HG03280 (cell line): ENCODE measurements at regions not wholly inside any gene's neighbourhood (a gene's known extent, or its start where the extent isn't known, plus 50 kb on each side); places are given as distances from the start of the nearest gene placed in this dataset.
"Not testable (repeated sequence)": the region's sequence is repeated elsewhere in the genome, so short reads cannot be mapped to it uniquely, and the experiment has no call there.

Experiments
- ATAC-seq: cut with Tn5 transposase; IDR thresholded peaks from one replicate; pipeline ENCODE4 v1.9.1; 2021; ENCODE audit warnings: mild to moderate bottlenecking, moderate library complexity; ENCODE audit not compliant: unreplicated experiment

- ATAC-seq, result no peak
Measured at GRCh38 chr2:136334967-136335366, 217.0 kb upstream of the CXCR4 start.

- ATAC-seq, result no peak
Measured at GRCh38 chr2:136332436-136333095, 214.6 kb upstream of the CXCR4 start.

- no peak for ATAC-seq
Measured at GRCh38 chr2:136331226-136331625, 213.3 kb upstream of the CXCR4 start.

- no peak for ATAC-seq
Measured at GRCh38 chr2:136328207-136328795, 210.4 kb upstream of the CXCR4 start.

GRCh38 chr2:136327162-136327852, 209.4 kb upstream of the CXCR4 start:
- peak; percentile 86 for ATAC-seq

GRCh38 chr2:136325844-136326331, 207.9 kb upstream of the CXCR4 start:
- ATAC-seq, result no peak

- ATAC-seq, result no peak
Measured at GRCh38 chr2:136324966-136325365, 207.0 kb upstream of the CXCR4 start.

GRCh38 chr2:136323935-136324334, 206.0 kb upstream of the CXCR4 start:
- no peak for ATAC-seq

GRCh38 chr2:136323195-136323594, 205.2 kb upstream of the CXCR4 start:
- no peak for ATAC-seq

- no peak for ATAC-seq
Measured at GRCh38 chr2:136322428-136322827, 204.5 kb upstream of the CXCR4 start.

GRCh38 chr2:136319651-136320050, 201.7 kb upstream of the CXCR4 start:
- no peak for ATAC-seq

GRCh38 chr2:136319237-136319636, 201.3 kb upstream of the CXCR4 start:
- ATAC-seq, result no peak

GRCh38 chr2:136314240-136314639, 196.3 kb upstream of the CXCR4 start:
- ATAC-seq, result no peak

GRCh38 chr2:136312568-136312967, 194.6 kb upstream of the CXCR4 start:
- ATAC-seq, result not testable (repeated sequence)

- ATAC-seq, result no peak
Measured at GRCh38 chr2:136310797-136311603, 193.1 kb upstream of the CXCR4 start.

GRCh38 chr2:136310005-136310495, 192.1 kb upstream of the CXCR4 start:
- ATAC-seq, result no peak

- ATAC-seq, result no peak
Measured at GRCh38 chr2:136308611-136309010, 190.7 kb upstream of the CXCR4 start.

- no peak for ATAC-seq
Measured at GRCh38 chr2:136306836-136307235, 188.9 kb upstream of the CXCR4 start.

GRCh38 chr2:136305517-136306192, 187.7 kb upstream of the CXCR4 start:
- peak; percentile 82 for ATAC-seq

- ATAC-seq, result no peak
Measured at GRCh38 chr2:136301006-136301405, 183.1 kb upstream of the CXCR4 start.
